GM12864 (cell line): ENCODE measurements at regions not wholly inside any gene's neighbourhood (a gene's known extent, or its start where the extent isn't known, plus 50 kb on each side); places are given as distances from the start of the nearest gene placed in this dataset.
"Not testable (repeated sequence)": the region's sequence is repeated elsewhere in the genome, so short reads cannot be mapped to it uniquely, and the experiment has no call there.

Experiments
- DNase-seq: peaks from one replicate; pipeline ENCODE4 v3.0.0-alpha.2; 2011; ENCODE audit warnings: low read depth
- H3K4me3 ChIP-seq: 2 replicates; pipeline ENCODE4 v1.5.1; 2011; ENCODE audit warnings: mild to moderate bottlenecking, low read depth, low read length, control low read depth
- CTCF ChIP-seq: IDR thresholded peaks from 2 replicates; pipeline ENCODE4 v1.5.1; 2011; ENCODE audit warnings: low read depth, mild to moderate bottlenecking, moderate library complexity, low read length, control low read depth, inconsistent platforms; ENCODE audit errors: missing control alignments

DNA sequence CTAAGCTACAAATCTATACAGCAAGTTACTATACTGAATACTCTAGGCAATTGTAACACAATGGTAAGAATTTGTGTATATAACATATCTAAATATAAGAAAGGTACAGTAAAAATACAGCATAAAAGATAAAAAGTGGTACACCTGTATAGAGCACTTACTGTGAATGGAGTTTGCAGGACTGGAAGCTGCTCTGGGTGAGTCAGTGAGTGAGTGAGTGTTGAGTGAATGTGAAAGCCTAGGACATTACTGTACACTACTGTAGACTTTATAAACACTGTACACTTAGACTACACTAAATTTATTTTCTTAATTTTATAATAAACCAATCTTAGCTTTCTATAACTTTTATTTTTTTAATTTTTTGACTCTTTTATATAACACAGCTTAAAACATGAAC is 123.1 kb downstream of the ZMAT3 start:
- no peak for TF ChIP-seq CTCF
- H3K4me3 ChIP-seq: no peak overlapping the region
- no peak for DNase-seq

GRCh38 chr3:178947738-178948137 is 123.9 kb downstream of the ZMAT3 start:
- DNase-seq: no peak
- no peak for TF ChIP-seq CTCF
- H3K4me3 ChIP-seq: no peak overlapping the region

- not testable (repeated sequence) for DNase-seq, H3K4me3 ChIP-seq
These were observed 129.3 kb downstream of the ZMAT3 start for GRCh38 chr3:178942261-178942660.

DNA sequence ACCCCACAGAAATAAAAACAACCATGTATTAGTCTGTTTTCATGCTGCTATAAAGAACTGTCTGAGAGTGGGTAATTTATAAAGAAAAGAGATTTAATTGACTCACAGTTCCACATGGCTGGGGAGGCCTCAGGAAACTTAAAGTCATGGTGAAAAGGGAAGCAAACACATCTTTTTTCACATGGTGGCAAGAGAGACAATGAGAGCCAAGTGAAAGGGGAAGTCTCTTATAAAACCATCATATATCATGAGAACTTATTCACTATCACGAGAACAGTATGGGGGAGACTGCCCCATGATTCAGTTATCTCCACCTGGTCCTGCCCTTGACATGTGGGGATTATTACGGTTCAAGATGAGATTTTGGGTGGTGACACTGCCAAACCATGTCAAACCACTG is 141.5 kb downstream of the ZMAT3 start:
- no peak for DNase-seq
- no peak overlapping the region for H3K4me3 ChIP-seq
- TF ChIP-seq CTCF: no peak

DNA sequence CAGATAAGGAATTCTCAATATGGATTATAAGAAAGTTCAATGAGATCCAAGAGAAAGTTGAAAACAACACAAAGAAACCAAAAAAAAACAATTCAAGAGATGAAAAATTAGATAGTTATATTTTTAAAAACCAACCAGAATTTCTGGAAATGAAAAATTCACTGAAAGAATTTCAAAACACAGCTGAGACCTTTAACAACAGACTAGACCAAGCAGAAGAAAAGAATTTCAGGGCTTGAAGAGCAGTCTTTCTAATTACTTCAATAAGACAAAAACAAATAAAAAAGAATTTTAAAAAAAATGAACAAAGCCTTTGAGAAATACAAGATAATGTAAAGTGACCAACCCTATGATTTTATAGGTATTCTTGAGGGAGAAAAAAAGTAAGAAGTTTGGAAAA is 155.4 kb downstream of the ZMAT3 start:
- no peak overlapping the region for H3K4me3 ChIP-seq
- TF ChIP-seq CTCF: no peak

DNA sequence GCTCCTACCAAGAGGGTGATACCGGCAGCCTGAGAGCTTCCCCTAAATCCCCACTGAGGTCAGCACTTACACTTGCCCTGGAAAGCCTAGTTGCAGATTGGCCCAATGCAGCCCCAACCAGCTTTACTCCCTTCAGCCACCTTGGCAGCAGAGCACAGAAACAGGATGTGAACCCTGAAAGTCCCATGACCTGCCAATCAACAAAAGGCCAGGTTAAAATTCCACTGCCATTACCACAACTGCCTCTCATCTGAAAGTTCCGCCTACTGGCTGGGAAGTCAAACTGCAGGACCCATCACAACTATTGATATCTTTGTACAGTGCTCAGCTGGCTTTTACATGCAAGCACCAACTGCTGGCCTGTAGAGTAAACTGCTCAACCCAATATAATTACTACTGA is 156.2 kb downstream of the ZMAT3 start:
- TF ChIP-seq CTCF: no peak
- no peak overlapping the region for H3K4me3 ChIP-seq
- DNase-seq: no peak

More for the DNA sequence above, 155.4 kb downstream of the ZMAT3 start:
- DNase-seq: no peak

DNA sequence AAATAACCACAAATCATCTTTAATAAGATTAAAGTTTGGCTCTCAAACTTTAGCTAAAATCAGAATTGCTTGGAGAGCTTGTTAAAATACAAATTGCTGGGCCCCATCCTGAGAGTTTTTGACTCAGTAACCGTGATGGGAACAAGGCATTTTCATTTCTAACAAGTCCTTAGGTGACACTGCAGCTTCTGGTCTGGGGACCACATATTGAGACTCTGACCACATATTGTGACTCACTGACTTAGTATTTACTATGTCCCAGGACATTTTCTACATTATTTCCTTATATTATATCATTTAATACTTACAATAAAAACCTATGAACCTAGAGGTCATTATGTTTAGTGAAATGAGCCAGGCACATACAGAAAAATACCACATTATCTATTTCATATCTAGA is 164.5 kb downstream of the ZMAT3 start:
- TF ChIP-seq CTCF: no peak
- H3K4me3 ChIP-seq: no peak overlapping the region
- DNase-seq: no peak

GRCh38 chr3:178901204-178901603 is 170.4 kb downstream of the ZMAT3 start:
- TF ChIP-seq CTCF: no peak
- no peak for DNase-seq
- no peak overlapping the region for H3K4me3 ChIP-seq
